ENCODE measurements at regions not wholly inside any gene's neighbourhood (a gene's known extent, or its start where the extent isn't known, plus 50 kb on each side); places are given as distances from the start of the nearest gene placed in this dataset.
"Not testable (repeated sequence)": the region's sequence is repeated elsewhere in the genome, so short reads cannot be mapped to it uniquely, and the experiment has no call there.

DNA sequence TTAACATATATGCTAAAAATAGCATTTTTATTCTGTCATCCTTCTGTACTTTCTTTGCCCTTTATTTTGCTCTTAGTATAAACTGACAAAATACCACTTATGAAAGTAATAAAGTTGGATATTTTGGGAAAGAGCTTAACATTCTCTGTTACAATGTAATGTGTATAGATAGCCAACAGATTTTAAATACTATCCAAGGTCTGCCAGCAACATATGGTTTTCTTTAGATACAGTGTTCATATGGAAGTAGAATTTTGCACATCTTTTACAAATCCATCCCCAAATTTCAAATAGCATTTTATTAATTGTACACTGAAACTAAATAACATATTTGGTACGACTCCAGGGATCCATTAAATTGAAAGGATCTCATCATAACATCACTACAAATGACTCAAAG, 268.6 kb upstream of the PCDH18 start:
- Histone ChIP-seq H2AFZ (ENCODE audit: low read length) (no peak overlapping the region), H3K27me3 (ENCODE audit: control insufficient read depth in 3 of 3, insufficient read depth in 3 of 3, low read depth in 1 of 3, low read length in 3 of 3) (no peaks in the 10 kb centered on the region), H4K91ac (ENCODE audit: low read depth, low read length, poor library complexity) (no peak overlapping the region), H2BK120ac (ENCODE audit: low read depth, low read length) (no peak overlapping the region), H3K9ac (ENCODE audit: low read depth, low read length, poor library complexity) (no peak overlapping the region), H3K18ac (ENCODE audit: low read length) (no peak overlapping the region), H3K23ac (ENCODE audit: low read depth, low read length, poor library complexity) (no peak overlapping the region), H3K4ac (ENCODE audit: low read length) (no peak overlapping the region), H3K9me3 (replicated peaks in 1 of 2; ENCODE audit: control insufficient read depth in 2 of 2, insufficient read depth in 1 of 2, low read depth in 1 of 2, low read length in 2 of 2) (no peaks in the 10 kb centered on the region), H3K27ac (replicated peaks; ENCODE audit: low read length) (no peak overlapping the region), H3K4me1 (ENCODE audit: control insufficient read depth in 2 of 2, insufficient read depth in 1 of 2, low read depth in 1 of 2, low read length in 2 of 2) (no peaks in the 10 kb centered on the region), H2AK5ac (ENCODE audit: low read depth, low read length) (no peak overlapping the region), H2BK5ac (ENCODE audit: low read length) (no peak overlapping the region), H2BK12ac (ENCODE audit: low read length) (no peak overlapping the region), H3K4me2 (ENCODE audit: insufficient read depth, low read length, poor library complexity, severe bottlenecking) (no peak overlapping the region), H2BK15ac (ENCODE audit: low read length) (no peak overlapping the region), H4K8ac (ENCODE audit: low read depth, low read length) (no peak overlapping the region), H3K4me3 (ENCODE audit: low read length in 2 of 2) (no peak overlapping the region), H3K36me3 (replicated peaks in 1 of 2; ENCODE audit: control insufficient read depth in 2 of 2, insufficient read depth in 2 of 2, low read length in 2 of 2) (no peaks in the 10 kb centered on the region), H3K79me1 (ENCODE audit: low read depth, low read length) (no peaks in the 10 kb centered on the region), H3K14ac (ENCODE audit: low read length) (no peak overlapping the region)
- no peak for DNase-seq (ENCODE audit: low spot score)
- no CpG with 5 or more reads among the region's 1 CpG for WGBS, 2 donors (ENCODE audit: extremely low coverage in 2 of 2, insufficient read length in 2 of 2, insufficient replicate concordance in 1 of 2)

DNA sequence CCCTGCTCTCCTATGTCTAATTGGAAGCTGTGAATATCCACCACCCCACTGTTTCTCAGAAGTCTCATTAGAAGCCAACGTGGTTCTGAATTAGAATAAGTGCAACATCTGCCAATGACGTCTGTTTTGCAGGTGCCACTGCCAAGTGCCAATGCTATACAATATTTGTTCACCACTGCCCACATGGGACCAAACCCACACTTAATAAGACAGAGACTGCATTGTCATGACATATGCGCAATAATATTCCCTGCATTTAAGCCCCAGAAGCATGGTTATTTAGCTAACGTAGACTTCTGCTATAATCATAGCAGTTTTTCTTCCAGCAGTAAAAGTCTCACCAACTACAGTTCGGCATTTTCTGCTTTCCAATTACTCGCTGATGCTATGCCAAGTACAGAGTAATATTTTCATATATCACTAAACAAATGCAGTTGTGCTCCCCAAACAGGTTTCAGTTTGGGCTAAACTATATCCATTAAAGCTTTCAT, 262.5 kb upstream of the PCDH18 start:
- Histone ChIP-seq H2AFZ (ENCODE audit: low read length) (no peak overlapping the region), H3K27me3 (ENCODE audit: control insufficient read depth in 3 of 3, insufficient read depth in 3 of 3, low read depth in 1 of 3, low read length in 3 of 3) (no peaks in the 10 kb centered on the region), H3K36me3 (replicated peaks in 1 of 2; ENCODE audit: control insufficient read depth in 2 of 2, insufficient read depth in 2 of 2, low read length in 2 of 2) (no peaks in the 10 kb centered on the region), H3K4ac (ENCODE audit: low read length) (no peak overlapping the region), H3K9ac (ENCODE audit: low read depth, low read length, poor library complexity) (no peak overlapping the region), H3K4me1 (ENCODE audit: control insufficient read depth in 2 of 2, insufficient read depth in 1 of 2, low read depth in 1 of 2, low read length in 2 of 2) (peaks cover 0 to 3% of the 10 kb centered on the region in 2 donors), H2BK5ac (ENCODE audit: low read length) (no peak overlapping the region), H4K8ac (ENCODE audit: low read depth, low read length) (no peak overlapping the region), H4K91ac (ENCODE audit: low read depth, low read length, poor library complexity) (no peak overlapping the region), H3K4me3 (ENCODE audit: low read length in 2 of 2) (no peak overlapping the region), H3K18ac (ENCODE audit: low read length) (no peak overlapping the region), H3K79me1 (ENCODE audit: low read depth, low read length) (no peaks in the 10 kb centered on the region), H2BK12ac (ENCODE audit: low read length) (no peak overlapping the region), H2BK120ac (ENCODE audit: low read depth, low read length) (no peak overlapping the region), H3K14ac (ENCODE audit: low read length) (no peak overlapping the region), H3K9me3 (replicated peaks in 1 of 2; ENCODE audit: control insufficient read depth in 2 of 2, insufficient read depth in 1 of 2, low read depth in 1 of 2, low read length in 2 of 2) (no peaks in the 10 kb centered on the region), H3K27ac (replicated peaks; ENCODE audit: low read length) (no peak overlapping the region), H2AK5ac (ENCODE audit: low read depth, low read length) (no peak overlapping the region), H2BK15ac (ENCODE audit: low read length) (no peak overlapping the region), H3K23ac (ENCODE audit: low read depth, low read length, poor library complexity) (no peak overlapping the region), H3K4me2 (ENCODE audit: insufficient read depth, low read length, poor library complexity, severe bottlenecking) (no peak overlapping the region)
- DNase-seq (ENCODE audit: low spot score) = no peak
- no CpG with 5 or more reads among the region's 6 CpGs for WGBS, 2 donors (ENCODE audit: extremely low coverage in 2 of 2, insufficient read length in 2 of 2, insufficient replicate concordance in 1 of 2)

- not testable (repeated sequence) for H2AFZ ChIP-seq (ENCODE audit: low read length); H3K4ac ChIP-seq (ENCODE audit: low read length); H3K27me3 ChIP-seq (ENCODE audit: control insufficient read depth in 3 of 3, insufficient read depth in 3 of 3, low read depth in 1 of 3, low read length in 3 of 3); H3K4me1 ChIP-seq (ENCODE audit: control insufficient read depth in 2 of 2, insufficient read depth in 1 of 2, low read depth in 1 of 2, low read length in 2 of 2); H3K27ac ChIP-seq (replicated peaks; ENCODE audit: low read length); H3K79me1 ChIP-seq (ENCODE audit: low read depth, low read length); H2AK5ac ChIP-seq (ENCODE audit: low read depth, low read length); DNase-seq (ENCODE audit: low spot score); H3K36me3 ChIP-seq (replicated peaks in 1 of 2; ENCODE audit: control insufficient read depth in 2 of 2, insufficient read depth in 2 of 2, low read length in 2 of 2); H3K9me3 ChIP-seq (replicated peaks in 1 of 2; ENCODE audit: control insufficient read depth in 2 of 2, insufficient read depth in 1 of 2, low read depth in 1 of 2, low read length in 2 of 2); H2BK15ac ChIP-seq (ENCODE audit: low read length); H3K23ac ChIP-seq (ENCODE audit: low read depth, low read length, poor library complexity); H2BK120ac ChIP-seq (ENCODE audit: low read depth, low read length); H4K91ac ChIP-seq (ENCODE audit: low read depth, low read length, poor library complexity); H3K4me3 ChIP-seq (ENCODE audit: low read length in 2 of 2); H3K4me2 ChIP-seq (ENCODE audit: insufficient read depth, low read length, poor library complexity, severe bottlenecking); H2BK5ac ChIP-seq (ENCODE audit: low read length); H3K14ac ChIP-seq (ENCODE audit: low read length); H2BK12ac ChIP-seq (ENCODE audit: low read length); H4K8ac ChIP-seq (ENCODE audit: low read depth, low read length); H3K9ac ChIP-seq (ENCODE audit: low read depth, low read length, poor library complexity); H3K18ac ChIP-seq (ENCODE audit: low read length)
- no CpG with 5 or more reads among the region's 3 CpGs for WGBS, 2 donors (ENCODE audit: extremely low coverage in 2 of 2, insufficient read length in 2 of 2, insufficient replicate concordance in 1 of 2)
These were observed 257.0 kb upstream of the PCDH18 start for GRCh38 chr4:137789263-137789662.

- H2AK5ac ChIP-seq (ENCODE audit: low read depth, low read length) = not testable (repeated sequence)
These were observed 251.6 kb upstream of the PCDH18 start for GRCh38 chr4:137783923-137784322.

More at GRCh38 chr4:137783923-137784322, 251.6 kb upstream of the PCDH18 start:
- H3K4me2 ChIP-seq (ENCODE audit: insufficient read depth, low read length, poor library complexity, severe bottlenecking); H2BK5ac ChIP-seq (ENCODE audit: low read length); H2BK12ac ChIP-seq (ENCODE audit: low read length); H3K14ac ChIP-seq (ENCODE audit: low read length); H3K23ac ChIP-seq (ENCODE audit: low read depth, low read length, poor library complexity); H3K36me3 ChIP-seq (replicated peaks in 1 of 2; ENCODE audit: control insufficient read depth in 2 of 2, insufficient read depth in 2 of 2, low read length in 2 of 2); H4K91ac ChIP-seq (ENCODE audit: low read depth, low read length, poor library complexity); H3K9ac ChIP-seq (ENCODE audit: low read depth, low read length, poor library complexity); H3K79me1 ChIP-seq (ENCODE audit: low read depth, low read length); H2BK120ac ChIP-seq (ENCODE audit: low read depth, low read length); H3K4me1 ChIP-seq (ENCODE audit: control insufficient read depth in 2 of 2, insufficient read depth in 1 of 2, low read depth in 1 of 2, low read length in 2 of 2); H3K4ac ChIP-seq (ENCODE audit: low read length); H3K4me3 ChIP-seq (ENCODE audit: low read length in 2 of 2); DNase-seq (ENCODE audit: low spot score); H3K27me3 ChIP-seq (ENCODE audit: control insufficient read depth in 3 of 3, insufficient read depth in 3 of 3, low read depth in 1 of 3, low read length in 3 of 3); H3K27ac ChIP-seq (replicated peaks; ENCODE audit: low read length): not testable (repeated sequence)
- H3K9me3 ChIP-seq (replicated peaks in 1 of 2; ENCODE audit: control insufficient read depth in 2 of 2, insufficient read depth in 1 of 2, low read depth in 1 of 2, low read length in 2 of 2) = peaks cover 0 to 10% of the 10 kb centered on the region in 2 donors
- H3K18ac ChIP-seq (ENCODE audit: low read length) = peak overlapping the region; percentile 3
- peak overlapping the region; percentile 70 for H2AFZ ChIP-seq (ENCODE audit: low read length)
- WGBS, 2 donors (ENCODE audit: extremely low coverage in 2 of 2, insufficient read length in 2 of 2, insufficient replicate concordance in 1 of 2) = no CpG with 5 or more reads among the region's 7 CpGs
- H2BK15ac ChIP-seq (ENCODE audit: low read length) = peak overlapping the region; percentile 78
- peak overlapping the region; percentile 4 for H4K8ac ChIP-seq (ENCODE audit: low read depth, low read length)

Measured in neuronal stem cell (in vitro differentiated cells).